ENCODE measurements at regions not wholly inside any gene's neighbourhood (a gene's known extent, or its start where the extent isn't known, plus 50 kb on each side); places are given as distances from the start of the nearest gene placed in this dataset.
"Not testable (repeated sequence)": the region's sequence is repeated elsewhere in the genome, so short reads cannot be mapped to it uniquely, and the experiment has no call there.

GRCh38 chr3:67167481-67167880 is 169.4 kb downstream of the KBTBD8 start:
- no peak for DNase-seq

- no peak for DNase-seq
Measured at GRCh38 chr3:67171841-67172240, 173.7 kb downstream of the KBTBD8 start.

GRCh38 chr3:67173130-67173529 is 175.0 kb downstream of the KBTBD8 start:
- DNase-seq, result not testable (repeated sequence)

GRCh38 chr3:67176396-67176795 is 178.3 kb downstream of the KBTBD8 start:
- DNase-seq, result no peak

- DNase-seq, result no peak
Measured at GRCh38 chr3:67192466-67192865, 194.4 kb downstream of the KBTBD8 start.

- DNase-seq, result no peak
Measured at GRCh38 chr3:67196677-67197076, 198.6 kb downstream of the KBTBD8 start.

GRCh38 chr3:67198374-67198773 is 200.3 kb downstream of the KBTBD8 start:
- DNase-seq, result no peak

GRCh38 chr3:67200618-67201017 is 202.5 kb downstream of the KBTBD8 start:
- DNase-seq, result no peak

GRCh38 chr3:67201026-67201425 is 202.9 kb downstream of the KBTBD8 start:
- no peak for DNase-seq

- DNase-seq, result no peak
Measured at GRCh38 chr3:67202053-67202452, 203.9 kb downstream of the KBTBD8 start.

GRCh38 chr3:67204951-67205350 is 206.8 kb downstream of the KBTBD8 start:
- DNase-seq, result no peak

GRCh38 chr3:67215690-67216089 is 217.6 kb downstream of the KBTBD8 start:
- DNase-seq, result no peak

GRCh38 chr3:67227030-67227429 is 228.9 kb downstream of the KBTBD8 start:
- DNase-seq, result no peak

- DNase-seq, result no peak
Measured at GRCh38 chr3:67228136-67228535, 230.0 kb downstream of the KBTBD8 start.

- DNase-seq, result no peak
Measured at GRCh38 chr3:67232642-67233041, 234.5 kb downstream of the KBTBD8 start.

- DNase-seq, result no peak
Measured at GRCh38 chr3:67239353-67239752, 241.2 kb downstream of the KBTBD8 start.

- no peak for DNase-seq
Measured at GRCh38 chr3:67241084-67241483, 243.0 kb downstream of the KBTBD8 start.

- DNase-seq, result no peak
Measured at GRCh38 chr3:67244130-67244529, 246.0 kb downstream of the KBTBD8 start.

- DNase-seq, result no peak
Measured at GRCh38 chr3:67245545-67245944, 247.4 kb downstream of the KBTBD8 start.

GRCh38 chr3:67248726-67249125 is 250.6 kb downstream of the KBTBD8 start:
- DNase-seq, result no peak

GRCh38 chr3:67252906-67253305 is 254.8 kb downstream of the KBTBD8 start:
- not testable (repeated sequence) for DNase-seq

- no peak for DNase-seq
Measured at GRCh38 chr3:67278015-67278618, 280.0 kb downstream of the KBTBD8 start.

- DNase-seq, result no peak
Measured at GRCh38 chr3:67286586-67286985, 288.5 kb downstream of the KBTBD8 start.

- no peak for DNase-seq
Measured at GRCh38 chr3:67288466-67289106, 290.5 kb downstream of the KBTBD8 start.

GRCh38 chr3:67289626-67290025 is 291.5 kb downstream of the KBTBD8 start:
- no peak for DNase-seq
